ENCODE measurements at regions not wholly inside any gene's neighbourhood (a gene's known extent, or its start where the extent isn't known, plus 50 kb on each side); places are given as distances from the start of the nearest gene placed in this dataset.

DNA sequence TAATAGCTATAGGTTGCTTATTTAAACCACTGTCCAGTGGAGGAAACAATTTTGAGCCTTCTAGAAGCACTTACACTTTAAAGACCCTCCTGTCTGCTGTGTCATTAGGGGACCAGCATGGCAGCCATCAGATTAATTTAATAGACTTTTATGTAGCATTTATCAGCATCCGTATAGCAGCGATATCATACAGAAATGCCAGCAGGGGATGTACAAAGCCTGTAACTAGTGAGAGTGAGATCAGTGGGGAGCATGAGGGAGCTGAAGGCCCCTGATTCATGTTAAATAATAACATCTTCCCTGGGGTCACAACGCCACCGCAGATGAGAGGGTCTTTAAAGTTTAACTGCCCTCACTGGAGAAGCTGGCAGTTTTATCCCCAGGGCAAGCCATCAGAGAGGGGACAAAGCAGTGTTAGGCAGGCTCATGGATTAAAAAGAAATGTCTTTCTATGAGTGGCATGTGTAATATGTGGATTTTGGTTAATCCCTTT, 144.7 kb downstream of the PDGFRA start:
- TF ChIP-seq, protein P1, sequence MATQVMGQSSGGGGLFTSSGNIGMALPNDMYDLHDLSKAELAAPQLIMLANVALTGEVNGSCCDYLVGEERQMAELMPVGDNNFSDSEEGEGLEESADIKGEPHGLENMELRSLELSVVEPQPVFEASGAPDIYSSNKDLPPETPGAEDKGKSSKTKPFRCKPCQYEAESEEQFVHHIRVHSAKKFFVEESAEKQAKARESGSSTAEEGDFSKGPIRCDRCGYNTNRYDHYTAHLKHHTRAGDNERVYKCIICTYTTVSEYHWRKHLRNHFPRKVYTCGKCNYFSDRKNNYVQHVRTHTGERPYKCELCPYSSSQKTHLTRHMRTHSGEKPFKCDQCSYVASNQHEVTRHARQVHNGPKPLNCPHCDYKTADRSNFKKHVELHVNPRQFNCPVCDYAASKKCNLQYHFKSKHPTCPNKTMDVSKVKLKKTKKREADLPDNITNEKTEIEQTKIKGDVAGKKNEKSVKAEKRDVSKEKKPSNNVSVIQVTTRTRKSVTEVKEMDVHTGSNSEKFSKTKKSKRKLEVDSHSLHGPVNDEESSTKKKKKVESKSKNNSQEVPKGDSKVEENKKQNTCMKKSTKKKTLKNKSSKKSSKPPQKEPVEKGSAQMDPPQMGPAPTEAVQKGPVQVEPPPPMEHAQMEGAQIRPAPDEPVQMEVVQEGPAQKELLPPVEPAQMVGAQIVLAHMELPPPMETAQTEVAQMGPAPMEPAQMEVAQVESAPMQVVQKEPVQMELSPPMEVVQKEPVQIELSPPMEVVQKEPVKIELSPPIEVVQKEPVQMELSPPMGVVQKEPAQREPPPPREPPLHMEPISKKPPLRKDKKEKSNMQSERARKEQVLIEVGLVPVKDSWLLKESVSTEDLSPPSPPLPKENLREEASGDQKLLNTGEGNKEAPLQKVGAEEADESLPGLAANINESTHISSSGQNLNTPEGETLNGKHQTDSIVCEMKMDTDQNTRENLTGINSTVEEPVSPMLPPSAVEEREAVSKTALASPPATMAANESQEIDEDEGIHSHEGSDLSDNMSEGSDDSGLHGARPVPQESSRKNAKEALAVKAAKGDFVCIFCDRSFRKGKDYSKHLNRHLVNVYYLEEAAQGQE (IDR thresholded peaks at IDR 0.05; ENCODE audit: insufficient replicate concordance, low read depth): no peak
- TF ChIP-seq GABPA (IDR thresholded peaks at IDR 0.05; ENCODE audit: low read depth): no peak
- TF ChIP-seq SPI1 (IDR thresholded peaks at IDR 0.05; ENCODE audit: borderline replicate concordance, low read depth): no peak
- TF ChIP-seq, protein P2, sequence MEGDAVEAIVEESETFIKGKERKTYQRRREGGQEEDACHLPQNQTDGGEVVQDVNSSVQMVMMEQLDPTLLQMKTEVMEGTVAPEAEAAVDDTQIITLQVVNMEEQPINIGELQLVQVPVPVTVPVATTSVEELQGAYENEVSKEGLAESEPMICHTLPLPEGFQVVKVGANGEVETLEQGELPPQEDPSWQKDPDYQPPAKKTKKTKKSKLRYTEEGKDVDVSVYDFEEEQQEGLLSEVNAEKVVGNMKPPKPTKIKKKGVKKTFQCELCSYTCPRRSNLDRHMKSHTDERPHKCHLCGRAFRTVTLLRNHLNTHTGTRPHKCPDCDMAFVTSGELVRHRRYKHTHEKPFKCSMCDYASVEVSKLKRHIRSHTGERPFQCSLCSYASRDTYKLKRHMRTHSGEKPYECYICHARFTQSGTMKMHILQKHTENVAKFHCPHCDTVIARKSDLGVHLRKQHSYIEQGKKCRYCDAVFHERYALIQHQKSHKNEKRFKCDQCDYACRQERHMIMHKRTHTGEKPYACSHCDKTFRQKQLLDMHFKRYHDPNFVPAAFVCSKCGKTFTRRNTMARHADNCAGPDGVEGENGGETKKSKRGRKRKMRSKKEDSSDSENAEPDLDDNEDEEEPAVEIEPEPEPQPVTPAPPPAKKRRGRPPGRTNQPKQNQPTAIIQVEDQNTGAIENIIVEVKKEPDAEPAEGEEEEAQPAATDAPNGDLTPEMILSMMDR (IDR thresholded peaks at IDR 0.05; ENCODE audit: insufficient read depth, low read length): no peak
- no peak for TF ChIP-seq POLR2AphosphoS5 (IDR thresholded peaks at IDR 0.05; ENCODE audit: low read depth)
- Histone ChIP-seq H3K4me3 (replicated peaks; ENCODE audit: insufficient read depth, low read length) (no peak overlapping the region), H3K27ac (replicated peaks) (no peak overlapping the region), H3K27me3 (ENCODE audit: insufficient read depth, poor library complexity, severe bottlenecking) (no peaks in the 10 kb centered on the region)
- DNase-seq (ENCODE audit: low read depth in 1 of 2, low spot score in 1 of 2): no peak

DNA sequence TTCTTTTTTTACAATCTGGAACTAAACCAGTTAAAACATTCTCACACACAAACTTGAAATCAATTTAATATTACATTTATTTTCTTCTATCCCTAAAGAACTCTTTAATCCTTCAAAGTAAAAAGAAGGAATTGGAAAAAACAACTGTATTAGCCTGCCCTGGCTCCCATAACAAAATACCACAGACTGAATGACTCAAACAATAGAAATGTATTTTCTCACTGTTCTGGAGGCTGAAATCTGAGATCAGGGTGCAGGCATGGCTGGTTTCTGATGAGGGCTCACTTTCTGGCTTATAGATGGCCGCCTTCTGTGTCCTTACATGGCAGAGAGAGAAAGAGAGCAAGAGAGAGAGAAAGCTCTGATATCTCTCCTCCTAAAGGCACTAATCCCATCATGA, 149.4 kb downstream of the PDGFRA start:
- no peak for TF ChIP-seq POLR2AphosphoS5 (IDR thresholded peaks at IDR 0.05; ENCODE audit: low read depth)
- TF ChIP-seq GABPA (IDR thresholded peaks at IDR 0.05; ENCODE audit: low read depth): no peak
- TF ChIP-seq, protein P2 (IDR thresholded peaks at IDR 0.05; ENCODE audit: insufficient read depth, low read length): no peak
- TF ChIP-seq, protein P1 (IDR thresholded peaks at IDR 0.05; ENCODE audit: insufficient replicate concordance, low read depth): no peak
- TF ChIP-seq SPI1 (IDR thresholded peaks at IDR 0.05; ENCODE audit: borderline replicate concordance, low read depth): no peak
- no peak for DNase-seq (ENCODE audit: low read depth in 1 of 2, low spot score in 1 of 2)
- Histone ChIP-seq H3K27me3 (ENCODE audit: insufficient read depth, poor library complexity, severe bottlenecking) (no peaks in the 10 kb centered on the region), H3K4me3 (replicated peaks; ENCODE audit: insufficient read depth, low read length) (no peak overlapping the region), H3K27ac (replicated peaks) (no peak overlapping the region)

DNA sequence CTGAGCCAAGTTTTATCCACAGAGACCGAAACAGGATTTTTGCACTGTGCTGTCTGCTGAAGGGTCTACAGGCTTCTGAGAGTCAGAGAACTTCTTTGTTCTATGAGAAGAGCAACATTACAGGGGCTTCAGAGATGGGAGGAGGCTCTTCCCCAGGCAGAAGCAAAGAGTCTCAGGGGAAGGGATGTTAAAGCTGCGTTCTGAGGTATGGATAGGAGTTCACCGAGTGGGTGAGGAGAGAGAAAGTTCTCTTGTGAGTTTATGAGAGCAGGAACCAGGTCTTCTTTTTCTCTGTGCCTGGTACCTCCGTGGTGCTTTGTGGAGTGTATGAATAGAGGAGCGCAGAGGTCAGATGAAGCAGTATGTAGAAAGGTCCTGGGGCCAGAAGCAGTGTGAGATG, 155.1 kb downstream of the PDGFRA start:
- DNase-seq (ENCODE audit: low read depth in 1 of 2, low spot score in 1 of 2): no peak
- Histone ChIP-seq H3K27me3 (ENCODE audit: insufficient read depth, poor library complexity, severe bottlenecking) (no peaks in the 10 kb centered on the region), H3K27ac (replicated peaks) (no peak overlapping the region), H3K4me3 (replicated peaks; ENCODE audit: insufficient read depth, low read length) (no peak overlapping the region)
- TF ChIP-seq, protein P1 (IDR thresholded peaks at IDR 0.05; ENCODE audit: insufficient replicate concordance, low read depth): no peak
- TF ChIP-seq SPI1 (IDR thresholded peaks at IDR 0.05; ENCODE audit: borderline replicate concordance, low read depth) (no peak), GABPA (IDR thresholded peaks at IDR 0.05; ENCODE audit: low read depth) (no peak), POLR2AphosphoS5 (IDR thresholded peaks at IDR 0.05; ENCODE audit: low read depth) (no peak)
- TF ChIP-seq, protein P2 (IDR thresholded peaks at IDR 0.05; ENCODE audit: insufficient read depth, low read length): no peak

Data from HL-60 (cell line).